COLO668 (cell line): ENCODE measurements at regions not wholly inside any gene's neighbourhood (a gene's known extent, or its start where the extent isn't known, plus 50 kb on each side); places are given as distances from the start of the nearest gene placed in this dataset.
A peak's percentile ranks its signal among the peaks of the same experiment; 100 is the strongest.
"Not testable (repeated sequence)": the region's sequence is repeated elsewhere in the genome, so short reads cannot be mapped to it uniquely, and the experiment has no call there.

Source experiments
- DNase-seq: peaks from one replicate; lab custom pipeline; 2025; ENCODE audit not compliant: unreplicated experiment; lab: John Stamatoyannopoulos, UW

DNA sequence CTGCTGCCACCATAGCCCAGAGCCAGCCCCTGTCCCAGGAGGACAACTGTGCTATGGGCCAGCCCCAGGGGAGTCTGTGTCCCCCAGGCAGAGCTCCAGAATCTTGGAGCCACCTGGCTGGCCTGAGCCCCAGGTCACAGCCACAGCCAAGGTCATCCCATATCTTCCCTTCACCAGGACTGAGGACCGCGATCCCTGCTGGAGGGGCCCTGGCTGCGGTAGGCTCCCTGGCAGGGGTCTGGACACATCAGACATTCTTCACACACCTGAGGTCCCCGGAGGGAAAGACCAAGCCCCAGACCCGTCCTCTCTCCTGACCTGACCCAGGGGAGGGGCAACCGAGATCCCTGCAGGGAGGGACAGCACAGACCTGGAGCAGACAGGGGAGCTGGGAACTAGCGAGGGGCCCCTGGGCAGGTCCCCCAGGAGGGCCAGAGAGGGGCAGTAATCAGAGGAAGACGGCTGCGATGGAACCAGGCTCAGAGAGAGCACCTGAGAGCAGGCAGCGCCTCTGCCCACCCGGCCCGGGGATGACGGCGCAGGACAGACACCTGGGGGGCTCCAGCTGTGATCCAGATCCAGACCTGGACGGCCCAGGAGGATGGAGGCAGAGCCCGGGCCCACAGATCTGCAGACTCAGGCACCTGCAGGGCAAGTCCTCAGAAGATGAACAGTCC, 103.2 kb upstream of the EIF5 start:
- DNase-seq = no peak

GRCh38 chr14:103231376-103232019, 102.5 kb upstream of the EIF5 start:
- no peak for DNase-seq

DNA sequence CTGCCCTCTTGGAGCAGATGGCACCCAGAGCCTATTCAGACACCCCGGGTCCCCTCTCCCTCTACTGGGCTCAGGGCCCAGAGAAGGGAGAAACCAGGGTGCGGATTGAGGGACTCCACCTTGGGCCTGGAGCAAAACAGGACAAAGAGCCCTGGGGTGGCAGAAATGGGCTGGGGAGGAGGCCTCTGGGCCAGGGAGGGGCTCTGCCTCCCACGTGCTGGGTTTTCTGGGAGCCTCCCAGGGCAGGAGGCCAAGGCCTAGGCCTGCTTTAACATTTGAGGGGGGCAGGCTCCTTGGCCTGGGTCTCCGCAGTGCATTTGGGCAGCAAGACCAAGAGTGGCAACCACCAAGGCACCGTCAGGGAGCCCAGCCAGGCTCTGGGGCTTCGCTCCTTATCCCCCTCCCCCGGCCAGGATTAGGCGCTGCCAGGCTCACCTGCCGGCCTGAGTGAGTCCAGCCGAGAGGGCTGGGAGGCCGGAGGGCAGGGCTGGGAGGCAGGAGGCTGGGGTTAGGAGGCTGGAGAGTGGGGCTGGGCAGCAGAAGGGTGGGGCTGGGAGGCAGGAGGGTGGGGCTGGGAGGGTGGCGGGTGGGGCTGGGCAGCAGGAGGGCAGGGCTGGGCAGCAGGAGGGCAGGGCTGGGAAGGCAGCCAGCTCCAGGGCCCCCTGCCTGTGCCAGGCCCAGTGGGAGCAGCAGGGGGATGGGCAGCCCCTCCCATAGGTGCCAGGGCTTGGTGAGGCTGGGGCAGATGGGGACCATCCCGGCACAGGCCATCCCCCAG, 101.8 kb upstream of the EIF5 start:
- peak; percentile 77 for DNase-seq

DNA sequence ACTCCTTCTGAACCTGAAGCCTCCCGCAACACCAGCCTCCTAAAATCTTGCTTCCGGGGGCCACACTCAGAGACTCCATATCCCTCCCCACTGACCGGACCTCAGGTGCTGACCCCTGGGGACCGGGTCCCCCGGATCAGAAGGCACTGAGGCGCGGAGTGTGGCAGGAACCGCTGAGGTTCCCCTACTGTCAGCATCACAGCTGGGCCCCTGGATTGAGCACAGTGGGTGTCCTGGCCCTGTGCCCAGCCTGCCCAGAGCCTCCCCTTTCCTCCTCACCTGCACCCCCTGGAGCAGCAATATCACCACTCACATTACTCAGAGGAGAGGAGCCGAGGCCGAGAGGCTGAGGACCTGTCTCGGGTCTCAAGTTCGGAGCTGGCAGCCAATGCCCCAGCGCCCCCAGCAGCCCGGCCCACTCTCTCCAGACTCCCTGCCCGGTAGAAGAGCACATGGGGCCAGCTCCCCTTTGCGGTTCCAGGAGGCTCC, 101.2 kb upstream of the EIF5 start:
- peak; percentile 88 for DNase-seq

DNA sequence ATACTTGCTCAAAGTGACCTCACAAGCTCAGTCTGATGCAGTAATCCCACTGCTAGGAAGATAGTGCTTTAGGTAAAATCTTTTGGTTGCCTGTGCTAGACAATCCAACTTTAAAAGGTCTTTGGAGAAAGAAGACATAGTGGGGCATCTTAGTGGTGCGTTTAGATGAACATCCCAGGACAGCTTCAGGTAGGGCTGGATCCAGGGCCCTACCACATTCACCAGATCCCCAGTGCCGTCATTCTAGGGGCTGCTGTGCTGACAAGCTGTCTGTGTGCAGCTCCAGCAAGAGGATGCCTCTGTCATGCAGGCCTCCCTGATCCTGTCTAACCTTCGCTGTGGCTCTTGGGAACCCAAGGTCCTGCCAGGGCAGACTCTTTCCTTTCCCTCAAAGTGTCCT, 100.7 kb upstream of the EIF5 start:
- no peak for DNase-seq

DNA sequence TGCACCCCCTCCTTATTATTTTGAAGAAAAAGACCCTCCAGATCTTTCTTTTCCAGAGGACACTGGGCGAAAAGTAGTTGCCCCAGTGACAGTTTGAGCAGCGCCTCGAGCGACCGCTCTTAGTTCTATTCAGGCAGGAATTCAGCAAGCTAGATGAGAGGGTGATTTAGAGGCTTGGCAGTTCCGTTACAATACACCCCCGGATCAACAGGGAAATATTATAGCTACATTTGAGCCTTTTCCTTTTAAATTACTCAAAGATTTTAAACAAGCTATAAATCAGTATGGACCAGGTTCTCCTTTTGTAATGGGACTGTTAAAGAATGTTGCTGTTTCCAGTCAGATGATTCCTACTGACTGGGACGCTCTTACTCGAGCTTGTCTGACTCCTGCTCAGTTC, 99.2 kb upstream of the EIF5 start:
- not testable (repeated sequence) for DNase-seq

- DNase-seq = not testable (repeated sequence)
Observed at GRCh38 chr14:103235506-103235905, 98.5 kb upstream of the EIF5 start.

DNA sequence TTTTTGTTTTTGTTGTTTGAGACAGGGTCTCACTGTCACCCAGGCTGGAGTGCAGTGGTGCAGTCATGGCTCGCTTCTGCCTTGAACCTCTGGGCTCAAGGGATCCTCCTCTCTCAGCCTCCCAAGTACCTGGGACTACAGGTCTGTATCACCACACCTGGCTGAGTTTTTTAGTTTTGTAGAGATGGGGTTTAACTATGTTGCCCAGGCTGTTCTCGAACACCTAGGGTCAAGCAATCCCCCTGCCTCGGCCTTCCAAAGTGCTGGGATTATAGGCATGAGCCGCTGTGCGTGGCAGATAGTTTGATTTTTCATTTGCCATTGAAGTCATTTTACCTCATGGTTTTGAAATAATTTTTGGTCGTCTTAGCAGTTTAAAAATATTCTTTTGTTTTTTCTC, 94.3 kb upstream of the EIF5 start:
- DNase-seq = no peak

DNA sequence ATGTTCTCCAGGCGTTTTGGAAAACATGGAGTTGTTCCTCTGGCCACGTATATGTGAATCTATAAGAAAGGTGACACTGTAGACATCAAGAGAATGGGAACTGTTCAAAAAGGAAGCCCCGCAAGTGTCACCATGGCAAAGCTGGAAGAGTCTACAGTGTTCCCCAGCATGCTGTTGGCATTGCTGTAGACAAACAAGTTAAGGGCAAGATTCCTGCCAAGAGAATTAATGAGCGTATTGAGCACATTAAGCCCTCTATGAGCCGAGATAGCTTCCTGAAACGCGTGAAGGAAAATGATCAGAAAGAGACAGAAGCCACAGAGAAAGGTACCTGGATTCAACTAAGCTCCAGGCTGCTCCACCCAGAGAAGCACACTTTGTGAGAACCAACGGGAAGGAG, 92.5 kb upstream of the EIF5 start:
- no peak for DNase-seq

DNA sequence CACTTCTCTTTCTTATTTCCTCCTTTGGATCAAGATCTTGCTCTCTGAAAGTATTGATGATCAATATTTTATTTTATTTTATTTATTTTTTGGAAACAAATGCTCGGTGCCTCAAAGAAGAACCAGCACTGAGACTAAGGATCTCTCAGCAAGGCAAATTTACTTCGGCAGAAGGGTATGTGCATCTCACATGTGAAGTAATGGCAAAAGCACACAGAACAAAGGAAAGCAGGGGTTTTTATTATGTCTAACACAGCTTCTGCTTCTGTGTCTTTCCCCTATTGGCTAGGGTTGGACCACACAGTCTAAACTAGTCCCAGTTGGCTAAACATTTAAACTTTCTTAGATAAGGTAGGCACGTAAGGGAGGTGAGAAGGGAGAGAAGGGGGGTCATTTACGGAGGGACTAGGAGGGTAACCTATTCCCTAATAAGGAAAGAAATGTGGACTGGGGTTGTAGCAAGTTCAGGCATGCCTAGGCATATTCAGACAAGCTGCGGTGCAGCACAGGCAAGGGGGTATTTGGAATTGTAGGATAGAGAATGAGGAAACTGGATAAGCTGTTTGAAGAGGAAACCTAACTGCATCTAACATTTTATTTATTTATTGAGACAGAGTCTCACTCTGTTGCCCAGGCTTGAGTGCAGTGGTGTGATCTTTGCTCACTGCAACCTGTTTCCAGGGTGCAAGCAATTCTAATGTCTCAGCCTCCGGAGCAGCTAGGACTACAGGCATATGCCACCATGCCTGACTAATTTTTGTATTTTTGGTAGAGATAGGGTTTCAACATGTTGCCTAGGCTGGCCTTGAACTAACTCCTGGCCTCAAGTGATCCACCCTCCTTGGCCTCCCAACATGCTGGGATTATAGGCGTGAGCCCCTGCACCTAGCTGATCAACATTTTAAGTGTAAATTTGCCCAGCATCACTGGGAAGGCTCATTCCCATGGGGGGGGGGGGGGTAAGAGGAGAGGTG, 90.0 kb upstream of the EIF5 start:
- no peak for DNase-seq

DNA sequence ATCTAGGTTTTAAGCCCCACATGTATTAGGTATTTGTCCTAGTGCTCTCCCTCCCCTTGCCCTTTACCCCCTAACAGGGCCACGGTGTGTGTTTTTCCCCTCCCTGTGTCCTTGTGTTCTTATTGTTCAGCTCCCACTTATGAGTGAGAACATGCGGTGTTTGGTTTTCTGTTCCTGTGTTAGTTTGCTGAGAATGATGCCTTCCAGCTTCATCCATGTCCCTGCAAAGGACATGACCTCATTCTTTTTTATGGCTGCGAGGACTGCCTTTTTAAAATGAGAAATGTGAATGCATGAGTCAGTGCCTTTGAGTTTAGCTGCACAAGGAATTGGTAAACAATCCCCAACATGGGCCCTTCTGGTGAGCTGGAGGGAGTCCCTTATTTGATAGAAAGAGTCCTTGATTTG, 88.4 kb upstream of the EIF5 start:
- DNase-seq = not testable (repeated sequence)

DNA sequence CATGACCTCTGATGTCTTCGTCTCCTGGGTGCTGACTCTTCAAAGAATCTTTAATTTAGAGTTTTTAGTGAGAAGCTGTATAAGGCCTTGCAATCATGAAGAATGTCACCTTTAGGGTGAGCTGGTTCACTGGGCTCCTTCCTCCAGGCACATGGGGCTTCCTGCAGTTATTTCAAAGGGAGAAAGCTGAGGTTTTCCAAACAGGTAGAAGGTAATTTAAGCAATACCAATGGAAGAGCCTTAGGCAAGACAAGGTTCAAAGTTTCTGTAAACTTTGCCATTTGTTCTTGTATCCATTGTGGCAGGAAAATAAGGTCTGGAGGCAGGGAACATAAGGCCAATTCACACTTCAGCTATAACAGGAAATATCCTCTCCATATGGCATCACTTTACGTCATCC, 88.0 kb upstream of the EIF5 start:
- DNase-seq = no peak

DNA sequence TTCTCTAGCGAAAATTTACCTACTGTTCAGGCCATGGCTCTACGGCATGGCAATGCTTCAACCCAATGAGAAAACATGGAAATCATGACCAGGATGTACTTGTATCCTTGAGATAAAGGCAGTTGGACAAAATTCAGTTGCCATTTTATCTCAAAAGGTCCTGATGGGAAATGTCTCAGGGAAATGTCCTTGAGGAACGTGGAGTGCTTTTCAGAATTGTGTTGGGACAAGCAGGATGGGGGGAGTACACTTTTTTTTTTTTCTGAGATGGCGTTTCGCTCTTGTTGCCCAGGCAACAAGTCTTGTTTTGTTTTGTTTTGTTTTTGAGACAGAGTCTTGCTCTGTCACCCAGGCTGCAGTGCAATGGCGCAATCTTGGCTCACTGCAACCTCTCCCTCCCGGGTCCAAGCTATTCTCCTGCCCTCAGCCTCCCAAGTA, 86.8 kb upstream of the EIF5 start:
- no peak for DNase-seq

- DNase-seq = no peak
Observed at GRCh38 chr14:103250181-103250580, 83.9 kb upstream of the EIF5 start.

- no peak for DNase-seq
Observed at GRCh38 chr14:103250874-103251273, 83.2 kb upstream of the EIF5 start.

DNA sequence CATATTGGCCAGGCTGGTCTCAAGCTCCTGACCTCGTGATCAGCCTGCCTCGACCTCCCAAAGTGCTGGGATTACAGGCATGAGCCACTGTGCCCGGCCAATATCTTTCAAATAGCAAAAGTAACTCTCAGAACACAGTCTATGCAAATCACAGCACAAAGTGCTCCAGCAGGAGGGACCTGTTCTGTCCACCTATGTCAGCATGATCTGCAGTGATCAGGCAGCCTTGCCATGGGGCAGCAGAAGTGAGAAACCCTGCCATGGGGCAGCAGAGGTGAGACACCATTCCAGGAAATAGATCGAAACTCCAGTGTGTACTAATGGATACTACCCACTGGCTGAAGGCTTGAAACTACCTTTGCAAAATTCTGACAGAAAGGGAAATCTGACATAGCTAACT, 78.5 kb upstream of the EIF5 start:
- no peak for DNase-seq

GRCh38 chr14:103256406-103256805, 77.6 kb upstream of the EIF5 start:
- DNase-seq = no peak

- no peak for DNase-seq
Observed at GRCh38 chr14:103257211-103257962, 76.7 kb upstream of the EIF5 start.

- no peak for DNase-seq
Observed at GRCh38 chr14:103258211-103258610, 75.8 kb upstream of the EIF5 start.

- DNase-seq = no peak
Observed at GRCh38 chr14:103259184-103259583, 74.9 kb upstream of the EIF5 start.
